ENCODE measurements at regions not wholly inside any gene's neighbourhood (a gene's known extent, or its start where the extent isn't known, plus 50 kb on each side); places are given as distances from the start of the nearest gene placed in this dataset.
"Not testable (repeated sequence)": the region's sequence is repeated elsewhere in the genome, so short reads cannot be mapped to it uniquely, and the experiment has no call there.

DNA sequence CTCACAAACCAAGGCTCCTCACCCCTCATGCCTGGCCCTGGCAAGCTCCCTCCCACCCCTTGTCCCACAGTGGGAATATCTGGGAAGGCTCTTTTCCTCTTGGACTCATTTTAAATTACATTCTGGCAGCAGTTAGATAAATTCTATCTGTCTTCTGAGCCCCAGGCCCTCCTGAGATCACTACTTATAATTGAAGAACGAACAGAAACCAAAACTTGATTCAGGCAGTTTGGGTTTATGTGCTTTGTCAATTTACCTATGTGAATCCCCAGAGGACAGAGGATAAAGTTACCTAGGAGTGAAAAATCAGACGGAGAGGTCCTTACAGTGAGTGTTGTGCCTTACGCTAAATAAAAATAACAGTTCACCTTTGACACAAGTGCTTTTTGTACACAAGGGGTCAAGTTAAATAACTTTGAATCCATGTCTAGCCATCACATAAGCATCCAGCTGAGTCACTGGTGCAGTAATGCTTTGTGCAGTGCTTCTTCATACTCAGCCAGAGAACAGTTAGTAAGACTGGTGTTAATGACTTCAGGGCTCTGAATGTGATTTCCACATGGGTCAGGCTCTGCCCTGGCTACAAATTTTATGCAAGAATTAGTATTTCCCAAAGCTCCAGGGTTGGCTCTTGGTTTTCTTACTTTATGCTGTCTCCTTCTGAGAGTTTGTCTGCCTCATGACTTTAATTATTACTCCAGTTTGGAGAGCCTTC, 329.3 kb downstream of the INSIG2 start:
- TF ChIP-seq, protein P1, sequence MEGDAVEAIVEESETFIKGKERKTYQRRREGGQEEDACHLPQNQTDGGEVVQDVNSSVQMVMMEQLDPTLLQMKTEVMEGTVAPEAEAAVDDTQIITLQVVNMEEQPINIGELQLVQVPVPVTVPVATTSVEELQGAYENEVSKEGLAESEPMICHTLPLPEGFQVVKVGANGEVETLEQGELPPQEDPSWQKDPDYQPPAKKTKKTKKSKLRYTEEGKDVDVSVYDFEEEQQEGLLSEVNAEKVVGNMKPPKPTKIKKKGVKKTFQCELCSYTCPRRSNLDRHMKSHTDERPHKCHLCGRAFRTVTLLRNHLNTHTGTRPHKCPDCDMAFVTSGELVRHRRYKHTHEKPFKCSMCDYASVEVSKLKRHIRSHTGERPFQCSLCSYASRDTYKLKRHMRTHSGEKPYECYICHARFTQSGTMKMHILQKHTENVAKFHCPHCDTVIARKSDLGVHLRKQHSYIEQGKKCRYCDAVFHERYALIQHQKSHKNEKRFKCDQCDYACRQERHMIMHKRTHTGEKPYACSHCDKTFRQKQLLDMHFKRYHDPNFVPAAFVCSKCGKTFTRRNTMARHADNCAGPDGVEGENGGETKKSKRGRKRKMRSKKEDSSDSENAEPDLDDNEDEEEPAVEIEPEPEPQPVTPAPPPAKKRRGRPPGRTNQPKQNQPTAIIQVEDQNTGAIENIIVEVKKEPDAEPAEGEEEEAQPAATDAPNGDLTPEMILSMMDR (IDR thresholded peaks at IDR 0.05; ENCODE audit: insufficient read depth, low read length, poor library complexity, severe bottlenecking), result no peak
- no peak for TF ChIP-seq EZH2phosphoT487 (conservative IDR thresholded peaks at IDR 0.05; ENCODE audit: low read length)
- 0 out of 2 replicates have a peak, but pooled peaks cover 5% of the 10 kb centered on the region for H3K27me3 ChIP-seq (ENCODE audit: low read length)
- H3K79me2 ChIP-seq (ENCODE audit: insufficient read depth, low read length), result no peaks in the 10 kb centered on the region
- H3F3A ChIP-seq (ENCODE audit: insufficient read depth), result no peaks in the 10 kb centered on the region
- H3K4me2 ChIP-seq (ENCODE audit: low read depth, low read length, poor library complexity, severe bottlenecking), result no peak overlapping the region
- H4K20me1 ChIP-seq (ENCODE audit: low read depth, low read length), result no peaks in the 10 kb centered on the region
- no peaks in the 10 kb centered on the region for H3K9me3 ChIP-seq (ENCODE audit: insufficient read depth, low read length)
- H3K27ac ChIP-seq (ENCODE audit: low read depth, low read length), result no peak overlapping the region
- no peak overlapping the region for H2AFZ ChIP-seq (ENCODE audit: low read depth, low read length, severe bottlenecking)
- H3K9ac ChIP-seq (ENCODE audit: low read length), result no peak overlapping the region
- H3K9me2 ChIP-seq (replicated peaks; ENCODE audit: insufficient read depth, low read length), result 0 out of 2 replicates have a peak, but pooled peaks cover 3% of the 10 kb centered on the region
- no peaks in the 10 kb centered on the region for H3K36me3 ChIP-seq (ENCODE audit: low read length)
- no peak overlapping the region for H3K4me3 ChIP-seq (ENCODE audit: insufficient read depth, low read length, poor library complexity, severe bottlenecking)

DNA sequence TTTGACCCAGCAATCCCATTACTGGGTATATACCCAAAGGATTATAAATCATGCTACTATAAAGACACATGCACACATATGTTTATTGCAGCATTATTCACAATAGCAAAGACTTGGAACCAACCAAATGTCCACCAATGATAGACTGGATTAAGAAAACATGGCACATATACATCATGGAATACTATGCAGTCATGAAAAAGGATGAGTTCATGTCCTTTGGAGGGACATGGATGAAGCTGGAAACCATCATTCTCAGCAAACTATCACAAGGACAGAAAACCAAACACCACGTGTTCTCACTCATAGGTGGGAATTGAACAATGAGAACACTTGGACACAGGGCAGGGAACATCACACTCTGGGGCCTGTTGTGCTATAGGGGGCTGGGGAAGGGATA, 326.9 kb downstream of the INSIG2 start:
- H3K9me2 ChIP-seq (replicated peaks; ENCODE audit: insufficient read depth, low read length); H3K79me2 ChIP-seq (ENCODE audit: insufficient read depth, low read length); H3K27ac ChIP-seq (ENCODE audit: low read depth, low read length); H3K27me3 ChIP-seq (ENCODE audit: low read length); H3K9me3 ChIP-seq (ENCODE audit: insufficient read depth, low read length); H3K4me3 ChIP-seq (ENCODE audit: insufficient read depth, low read length, poor library complexity, severe bottlenecking); H2AFZ ChIP-seq (ENCODE audit: low read depth, low read length, severe bottlenecking); H3K36me3 ChIP-seq (ENCODE audit: low read length); H4K20me1 ChIP-seq (ENCODE audit: low read depth, low read length); H3K4me2 ChIP-seq (ENCODE audit: low read depth, low read length, poor library complexity, severe bottlenecking); H3K9ac ChIP-seq (ENCODE audit: low read length); H3F3A ChIP-seq (ENCODE audit: insufficient read depth): not testable (repeated sequence)

DNA sequence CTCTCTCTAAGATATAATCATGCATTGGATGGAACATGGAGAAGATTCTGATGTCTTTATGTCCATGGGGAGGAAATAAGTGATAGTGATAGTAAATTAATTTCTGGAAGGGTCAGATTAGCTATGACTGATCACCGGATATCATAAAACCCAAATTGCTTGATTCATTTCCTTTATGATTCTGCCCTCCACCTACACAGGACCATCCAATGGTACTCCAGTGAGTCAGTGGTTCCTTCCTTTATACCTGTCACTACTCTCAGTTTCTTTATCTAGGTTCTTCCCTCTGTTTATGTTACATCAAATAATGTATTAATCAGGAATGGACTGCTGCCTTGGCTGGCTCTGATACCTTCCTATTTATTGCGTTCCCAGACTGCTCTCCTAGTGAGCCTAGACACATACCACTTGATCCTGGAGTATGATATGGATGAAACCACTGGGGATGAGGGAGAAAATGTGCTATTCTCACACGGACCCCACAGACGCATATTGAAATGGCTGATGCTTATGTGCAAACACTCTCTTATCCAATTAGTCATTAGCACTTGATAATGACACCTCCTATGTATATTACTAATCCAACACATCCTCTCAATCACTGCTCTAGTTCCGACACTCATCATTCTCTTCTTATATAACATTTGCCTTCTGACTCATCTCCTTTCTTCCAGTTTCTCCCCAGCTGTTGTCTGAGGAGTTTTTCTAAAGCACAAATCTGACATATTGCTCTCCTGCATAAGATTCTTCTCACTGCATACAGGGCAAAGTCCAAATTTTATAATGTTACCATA, 315.6 kb downstream of the INSIG2 start:
- H3K9me3 ChIP-seq (ENCODE audit: insufficient read depth, low read length), result no peaks in the 10 kb centered on the region
- no peak overlapping the region for H3K4me3 ChIP-seq (ENCODE audit: insufficient read depth, low read length, poor library complexity, severe bottlenecking)
- H3K9ac ChIP-seq (ENCODE audit: low read length), result no peak overlapping the region
- no peak overlapping the region for H3K27ac ChIP-seq (ENCODE audit: low read depth, low read length)
- no peaks in the 10 kb centered on the region for H3K9me2 ChIP-seq (replicated peaks; ENCODE audit: insufficient read depth, low read length)
- no peaks in the 10 kb centered on the region for H3K27me3 ChIP-seq (ENCODE audit: low read length)
- no peaks in the 10 kb centered on the region for H3K79me2 ChIP-seq (ENCODE audit: insufficient read depth, low read length)
- TF ChIP-seq, protein P1 (IDR thresholded peaks at IDR 0.05; ENCODE audit: insufficient read depth, low read length, poor library complexity, severe bottlenecking), result no peak
- TF ChIP-seq EZH2phosphoT487 (conservative IDR thresholded peaks at IDR 0.05; ENCODE audit: low read length), result no peak
- no peak overlapping the region for H3K4me2 ChIP-seq (ENCODE audit: low read depth, low read length, poor library complexity, severe bottlenecking)
- no peak overlapping the region for H2AFZ ChIP-seq (ENCODE audit: low read depth, low read length, severe bottlenecking)
- H3K36me3 ChIP-seq (ENCODE audit: low read length), result no peaks in the 10 kb centered on the region
- H3F3A ChIP-seq (ENCODE audit: insufficient read depth), result no peaks in the 10 kb centered on the region
- no peaks in the 10 kb centered on the region for H4K20me1 ChIP-seq (ENCODE audit: low read depth, low read length)

DNA sequence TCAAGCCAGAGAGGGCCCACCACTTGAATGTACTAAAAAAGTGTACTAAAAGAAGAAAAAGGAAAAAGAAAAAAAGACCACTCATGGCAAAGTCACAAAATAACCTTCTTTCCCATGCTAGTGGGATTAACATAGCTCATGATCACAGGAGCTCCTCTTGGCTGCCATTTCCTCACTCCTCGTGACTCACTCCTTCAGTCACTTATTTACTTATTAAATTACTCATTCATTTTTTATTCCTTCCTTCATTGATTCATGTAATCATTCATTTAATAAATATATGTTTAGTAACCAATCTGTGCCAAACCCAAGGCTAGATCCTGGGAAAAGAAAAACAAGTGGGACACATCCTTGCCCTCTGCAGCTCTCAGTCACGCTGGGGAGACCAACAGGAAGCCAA, 300.5 kb downstream of the INSIG2 start:
- TF ChIP-seq, protein P1 (IDR thresholded peaks at IDR 0.05; ENCODE audit: insufficient read depth, low read length, poor library complexity, severe bottlenecking), result no peak
- no peak for TF ChIP-seq EZH2phosphoT487 (conservative IDR thresholded peaks at IDR 0.05; ENCODE audit: low read length)
- Histone ChIP-seq H3K9me3 (ENCODE audit: insufficient read depth, low read length) (no peaks in the 10 kb centered on the region), H3K4me3 (ENCODE audit: insufficient read depth, low read length, poor library complexity, severe bottlenecking) (no peak overlapping the region), H3F3A (ENCODE audit: insufficient read depth) (no peaks in the 10 kb centered on the region), H4K20me1 (ENCODE audit: low read depth, low read length) (no peaks in the 10 kb centered on the region), H3K27ac (ENCODE audit: low read depth, low read length) (no peak overlapping the region), H3K27me3 (ENCODE audit: low read length) (no peaks in the 10 kb centered on the region), H2AFZ (ENCODE audit: low read depth, low read length, severe bottlenecking) (no peak overlapping the region), H3K9me2 (replicated peaks; ENCODE audit: insufficient read depth, low read length) (no peaks in the 10 kb centered on the region), H3K79me2 (ENCODE audit: insufficient read depth, low read length) (no peaks in the 10 kb centered on the region), H3K4me2 (ENCODE audit: low read depth, low read length, poor library complexity, severe bottlenecking) (no peak overlapping the region), H3K36me3 (ENCODE audit: low read length) (no peaks in the 10 kb centered on the region), H3K9ac (ENCODE audit: low read length) (no peak overlapping the region)

All from SU-DHL-6 (cell line).